Keratinocyte (primary cell): ENCODE measurements at regions not wholly inside any gene's neighbourhood (a gene's known extent, or its start where the extent isn't known, plus 50 kb on each side); places are given as distances from the start of the nearest gene placed in this dataset.

Experiments used
- DNase-seq: peaks from one replicate; pipeline ENCODE4 v3.0.0-alpha.2; 2011; ENCODE audit warnings: low read depth, missing footprints, low spot score
- FAIRE-seq: peaks from 2 replicates; lab custom pipeline; 2011; peaks lifted over from hg19 to GRCh38; lab: Jason Lieb, UNC
- H2AFZ ChIP-seq: 2 replicates; pipeline ENCODE4 v1.6.0; 2012; ENCODE audit warnings: low read length, control low read depth, inconsistent platforms; ENCODE audit not compliant: control insufficient read depth
- H3K27ac ChIP-seq: 2 replicates; pipeline ENCODE4 v1.5.1; 2011; ENCODE audit warnings: low read length; ENCODE audit not compliant: control insufficient read depth, insufficient read depth
- H3K27me3 ChIP-seq: 3 replicates; pipeline ENCODE4 v1.6.0; 2011; ENCODE audit warnings: low read length; ENCODE audit not compliant: control insufficient read depth, insufficient read depth; ENCODE audit errors: extremely low read depth
- H3K36me3 ChIP-seq, 2 experiments: 2 replicates in 1 of 2; 3 replicates in 1 of 2; pipeline ENCODE4 v1.5.1; 2011; ENCODE audit warnings: low read length in 2 of 2, mild to moderate bottlenecking in 1 of 2; ENCODE audit not compliant: control insufficient read depth in 2 of 2, insufficient read depth in 2 of 2; ENCODE audit errors: extremely low read depth in 1 of 2
- H3K4me1 ChIP-seq: 3 replicates; pipeline ENCODE4 v1.5.1; 2011; ENCODE audit warnings: low read length; ENCODE audit not compliant: control insufficient read depth, insufficient read depth; ENCODE audit errors: extremely low read depth
- H3K4me2 ChIP-seq: 3 replicates; pipeline ENCODE4 v1.6.0; 2011; ENCODE audit warnings: low read depth, low read length; ENCODE audit not compliant: control insufficient read depth, insufficient read depth; ENCODE audit errors: extremely low read depth
- H3K4me3 ChIP-seq, 3 experiments: fragments of 200-600 bp in 1 of 3; sonication (generic) in 1 of 3; 2 replicates in 2 of 3; 3 replicates in 1 of 3; pipeline ENCODE4 v1.5.1; 2011 to 2016; ENCODE audit warnings: low read length in 3 of 3, mild to moderate bottlenecking in 3 of 3, control low read depth in 2 of 3, inconsistent platforms in 1 of 3, low read depth in 1 of 3, mixed read lengths in 1 of 3, mixed run types in 1 of 3, moderate library complexity in 1 of 3; ENCODE audit not compliant: control insufficient read depth in 2 of 3, insufficient read depth in 2 of 3; ENCODE audit errors: extremely low read depth in 1 of 3
- H3K79me2 ChIP-seq: 2 replicates; pipeline ENCODE4 v1.6.0; 2012; ENCODE audit warnings: low read length; ENCODE audit not compliant: control insufficient read depth, insufficient read depth
- H3K9ac ChIP-seq: 3 replicates; pipeline ENCODE4 v1.6.0; 2011; ENCODE audit warnings: low read length; ENCODE audit not compliant: control insufficient read depth, insufficient read depth; ENCODE audit errors: extremely low read depth
- H3K9me1 ChIP-seq: 3 replicates; pipeline ENCODE4 v1.6.0; 2011; ENCODE audit warnings: low read length; ENCODE audit not compliant: control insufficient read depth, insufficient read depth; ENCODE audit errors: extremely low read depth
- H3K9me3 ChIP-seq: 2 replicates; pipeline ENCODE4 v1.5.1; 2012; ENCODE audit warnings: low read depth, low read length; ENCODE audit not compliant: control insufficient read depth
- H4K20me1 ChIP-seq: 3 replicates; pipeline ENCODE4 v1.6.0; 2011; ENCODE audit warnings: low read length; ENCODE audit not compliant: control insufficient read depth, insufficient read depth; ENCODE audit errors: extremely low read depth
- EZH2 ChIP-seq: IDR thresholded peaks from one replicate; pipeline ENCODE4 v1.6.1; 2012; ENCODE audit warnings: inconsistent platforms, mild to moderate bottlenecking, low read length, moderate library complexity
- dilution Hi-C: fragments of 300-500 bp; cut with MboI; formaldehyde crosslinking; loops from one replicate; pipeline ENCODE4 v1.7.0; 2020; ENCODE audit warnings: low sequenced_read_pairs; ENCODE audit not compliant: extremely low pct_ligation_motif_present
- TF ChIP-seq, protein P1 (sequence below), 3 experiments: IDR thresholded peaks in 1 of 3; conservative IDR thresholded peaks in 1 of 3; optimal IDR thresholded peaks in 1 of 3; 2 replicates in 2 of 3; 3 replicates in 1 of 3; pipeline versions ENCODE3 to v1.5.1; 2011; ENCODE audit warnings: low read length in 3 of 3, mild to moderate bottlenecking in 3 of 3, moderate library complexity in 2 of 3, control low read depth in 1 of 3, inconsistent platforms in 1 of 3; ENCODE audit not compliant: insufficient read depth in 2 of 3; ENCODE audit errors: extremely low read depth in 1 of 3

- H3K36me3 ChIP-seq, result no peaks in the 10 kb centered on the region
- no peak overlapping the region for H3K9ac ChIP-seq
- no peak for TF ChIP-seq EZH2
- TF ChIP-seq, protein P1, sequence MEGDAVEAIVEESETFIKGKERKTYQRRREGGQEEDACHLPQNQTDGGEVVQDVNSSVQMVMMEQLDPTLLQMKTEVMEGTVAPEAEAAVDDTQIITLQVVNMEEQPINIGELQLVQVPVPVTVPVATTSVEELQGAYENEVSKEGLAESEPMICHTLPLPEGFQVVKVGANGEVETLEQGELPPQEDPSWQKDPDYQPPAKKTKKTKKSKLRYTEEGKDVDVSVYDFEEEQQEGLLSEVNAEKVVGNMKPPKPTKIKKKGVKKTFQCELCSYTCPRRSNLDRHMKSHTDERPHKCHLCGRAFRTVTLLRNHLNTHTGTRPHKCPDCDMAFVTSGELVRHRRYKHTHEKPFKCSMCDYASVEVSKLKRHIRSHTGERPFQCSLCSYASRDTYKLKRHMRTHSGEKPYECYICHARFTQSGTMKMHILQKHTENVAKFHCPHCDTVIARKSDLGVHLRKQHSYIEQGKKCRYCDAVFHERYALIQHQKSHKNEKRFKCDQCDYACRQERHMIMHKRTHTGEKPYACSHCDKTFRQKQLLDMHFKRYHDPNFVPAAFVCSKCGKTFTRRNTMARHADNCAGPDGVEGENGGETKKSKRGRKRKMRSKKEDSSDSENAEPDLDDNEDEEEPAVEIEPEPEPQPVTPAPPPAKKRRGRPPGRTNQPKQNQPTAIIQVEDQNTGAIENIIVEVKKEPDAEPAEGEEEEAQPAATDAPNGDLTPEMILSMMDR (optimal IDR thresholded peaks at IDR 0.05 in 1 of 3, IDR thresholded peaks at IDR 0.05 in 1 of 3, conservative IDR thresholded peaks at IDR 0.05 in 1 of 3; ENCODE audit: extremely low read depth in 1 of 3, insufficient read depth in 2 of 3, low read length in 3 of 3), result no peak
- dilution Hi-C loops, result no loop called here
- DNase-seq (no peak), FAIRE-seq (no peak)
- no peaks in the 10 kb centered on the region for H3K79me2 ChIP-seq
- no peak overlapping the region for H2AFZ ChIP-seq
- H3K27me3 ChIP-seq, result no peaks in the 10 kb centered on the region
- peaks cover 19% of the 10 kb centered on the region for H3K4me1 ChIP-seq
- H4K20me1 ChIP-seq, result no peaks in the 10 kb centered on the region
- no peak overlapping the region for H3K27ac ChIP-seq
- H3K4me2 ChIP-seq, result no peak overlapping the region
- H3K9me1 ChIP-seq, result no peaks in the 10 kb centered on the region
- H3K4me3 ChIP-seq, result no peak overlapping the region
- no peaks in the 10 kb centered on the region for H3K9me3 ChIP-seq
Measured at GRCh38 chr11:87417951-87418350, 380.2 kb downstream of the TMEM135 start.

DNA sequence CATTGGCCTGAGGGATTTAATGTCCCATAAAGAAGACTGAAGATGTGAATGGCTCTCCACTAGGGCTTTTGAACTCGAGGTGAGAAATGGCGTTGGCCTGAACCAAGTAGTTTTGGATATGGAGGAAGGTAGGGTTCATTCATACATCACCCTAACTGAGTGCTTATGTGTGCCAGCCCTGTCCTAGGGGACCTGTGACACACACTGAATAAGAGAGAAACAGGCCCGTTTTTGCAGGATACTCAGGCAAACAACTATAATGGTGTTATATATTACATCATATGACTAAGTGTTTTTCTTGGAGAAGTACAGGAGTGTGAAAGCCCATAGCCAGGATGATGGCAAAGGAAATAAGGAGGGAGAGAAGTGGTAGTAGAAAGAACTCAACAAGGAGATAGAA is 368.1 kb downstream of the TMEM135 start:
- Histone ChIP-seq H2AFZ (no peak overlapping the region), H3K27me3 (no peaks in the 10 kb centered on the region), H3K36me3 (no peaks in the 10 kb centered on the region), H3K4me2 (no peak overlapping the region), H3K27ac (no peak overlapping the region), H3K9me1 (no peaks in the 10 kb centered on the region), H3K9ac (no peak overlapping the region), H4K20me1 (no peaks in the 10 kb centered on the region), H3K4me3 (no peak overlapping the region), H3K9me3 (no peaks in the 10 kb centered on the region), H3K4me1 (no peaks in the 10 kb centered on the region), H3K79me2 (no peaks in the 10 kb centered on the region)
- no peak for TF ChIP-seq EZH2
- TF ChIP-seq, protein P1 (optimal IDR thresholded peaks at IDR 0.05 in 1 of 3, IDR thresholded peaks at IDR 0.05 in 1 of 3, conservative IDR thresholded peaks at IDR 0.05 in 1 of 3; ENCODE audit: extremely low read depth in 1 of 3, insufficient read depth in 2 of 3, low read length in 3 of 3), result no peak
- no peak for DNase-seq
- dilution Hi-C loops, result no loop called here
- no peak for FAIRE-seq
